T-cell (primary cell): ENCODE measurements at regions not wholly inside any gene's neighbourhood (a gene's known extent, or its start where the extent isn't known, plus 50 kb on each side); places are given as distances from the start of the nearest gene placed in this dataset.
A peak's percentile ranks its signal among the peaks of the same experiment; 100 is the strongest.

Experiments
- ATAC-seq, 4 experiments: fragments of 200-7000 bp in 3 of 4; fragments of 150-1000 bp in 1 of 4; cut with Tn5 transposase; replicated peaks in 1 of 4; 1 replicate in 3 of 4; 2 replicates in 1 of 4; pipeline ENCODE4 v1.10.0; 2021; ENCODE audit warnings: moderate library complexity in 3 of 4, mild to moderate bottlenecking in 2 of 4, moderate number of reproducible peaks in 1 of 4
- CTCF ChIA-PET, 2 donors: fragments of 300-600 bp; sonication (Branson Sonifier 250); formaldehyde crosslinking; loops; one replicate each; lab custom pipeline; 2022; ENCODE audit warnings: antibody characterized with exemption in 2 of 2; lab: Charles Lee
- POLR2A ChIA-PET, 2 donors: fragments of 300-600 bp; sonication (Branson Sonifier 250); formaldehyde crosslinking; loops; one replicate each; lab custom pipeline; 2022; ENCODE audit warnings: antibody characterized with exemption in 2 of 2; lab: Charles Lee
- DNase-seq, 35 experiments: peaks; one replicate each; pipeline versions ENCODE4 v3.0.0 to v3.0.0-alpha.2; 2013 to 2023
- H3K27ac ChIP-seq: one replicate; pipeline ENCODE4 v1.5.1; 2013; ENCODE audit warnings: low read length
- H3K27me3 ChIP-seq, 2 experiments: replicated peaks in 1 of 2; 1 replicate in 1 of 2; 2 replicates in 1 of 2; pipeline versions ENCODE4 v1.6.1 to v1.7.0; 2013; ENCODE audit warnings: low read length in 1 of 2, mixed read lengths in 1 of 2; ENCODE audit not compliant: control insufficient read depth in 2 of 2, insufficient read depth in 2 of 2; ENCODE audit errors: extremely low read depth in 1 of 2
- H3K36me3 ChIP-seq, 2 donors: 1 replicate in 1 of 2; 2 replicates in 1 of 2; pipeline versions ENCODE4 v1.6.1 to v1.7.0; 2013; ENCODE audit warnings: low read length in 1 of 2; ENCODE audit not compliant: control insufficient read depth in 2 of 2, insufficient read depth in 1 of 2; ENCODE audit errors: extremely low read depth in 1 of 2
- H3K4me1 ChIP-seq, 2 experiments: 1 replicate in 1 of 2; 2 replicates in 1 of 2; pipeline versions ENCODE4 v1.6.1 to v1.7.0; 2013; ENCODE audit warnings: low read length in 2 of 2, mixed read lengths in 1 of 2; ENCODE audit not compliant: insufficient read depth in 2 of 2, control insufficient read depth in 1 of 2; ENCODE audit errors: extremely low read depth in 1 of 2
- H3K4me3 ChIP-seq, 2 donors: 1 replicate in 1 of 2; 2 replicates in 1 of 2; pipeline versions ENCODE4 v1.5.1 to v1.7.0; 2013; ENCODE audit warnings: mild to moderate bottlenecking in 2 of 2, low read length in 1 of 2, moderate library complexity in 1 of 2; ENCODE audit not compliant: control insufficient read depth in 1 of 2; ENCODE audit errors: extremely low read depth in 1 of 2
- H3K9me3 ChIP-seq: 2 replicates; pipeline ENCODE4 v1.7.0; 2013
- H3K27ac Mint-ChIP-seq, 2 donors: one replicate each; pipeline ENCODE4 v1.8.0; 2020 to 2021; ENCODE audit warnings: mild to moderate bottlenecking in 2 of 2, mixed read lengths in 2 of 2
- H3K27me3 Mint-ChIP-seq, 2 donors: one replicate each; pipeline ENCODE4 v1.8.0; 2021 to 2022; ENCODE audit warnings: mixed read lengths in 2 of 2
- H3K36me3 Mint-ChIP-seq: one replicate; pipeline ENCODE4 v1.8.0; 2021; ENCODE audit warnings: mixed read lengths
- H3K4me1 Mint-ChIP-seq, 3 donors: one replicate each; pipeline ENCODE4 v1.8.0; 2020 to 2022; ENCODE audit warnings: mixed read lengths in 3 of 3, mild to moderate bottlenecking in 1 of 3
- H3K4me3 Mint-ChIP-seq, 3 donors: one replicate each; pipeline ENCODE4 v1.8.0; 2020 to 2022; ENCODE audit warnings: mild to moderate bottlenecking in 3 of 3, mixed read lengths in 3 of 3, moderate library complexity in 3 of 3
- H3K9me3 Mint-ChIP-seq, 3 donors: one replicate each; pipeline ENCODE4 v1.8.0; 2020 to 2022; ENCODE audit warnings: mixed read lengths in 3 of 3
- WGBS: methylation state at CpG from one replicate; pipeline ENCODE4 v1.1.5; 2013; ENCODE audit warnings: missing lambda C conversion rate; ENCODE audit not compliant: insufficient coverage; 5-methylcytosine and 5-hydroxymethylcytosine counted together

- H3K4me1 Mint-ChIP-seq: peaks cover 10 to 14% (median 12%) of the 10 kb centered on the region in 3 donors
- 2% methylated on average over 60 of the region's 61 CpGs for WGBS
- no peak overlapping the region for H3K27ac Mint-ChIP-seq
- Histone ChIP-seq H3K9me3 (no peaks in the 10 kb centered on the region), H3K4me1 (peaks cover 0 to 10% of the 10 kb centered on the region in 2 experiments), H3K27me3 (peaks cover 10 to 11% of the 10 kb centered on the region in 2 experiments), H3K36me3 (no peaks in the 10 kb centered on the region), H3K27ac (no peak overlapping the region), H3K4me3 (peak overlapping the region; percentile 59 to 93)
- peak overlapping the region; percentile 86 to 91 (median 86) for H3K4me3 Mint-ChIP-seq
- H3K27me3 Mint-ChIP-seq: peaks cover 25 to 43% of the 10 kb centered on the region in 2 donors
- POLR2A ChIA-PET: interaction anchor here in 1 of 2 donors (0.6 kb wide), 1 partner anchor 31 kb away, joined by 9 read pairs; no protein-coding TSS in a partner anchor
- no peaks in the 10 kb centered on the region for H3K9me3 Mint-ChIP-seq
- CTCF ChIA-PET: interaction anchor here (0.5 to 2.4 kb wide), 18 partner anchors 9 to 1273 kb away, joined by 3 to 14 read pairs (median 4); no protein-coding TSS in a partner anchor
- ATAC-seq (peak; percentile 91 to 92 (median 91)), DNase-seq (peak; percentile 17 to 75 (median 54))
- H3K36me3 Mint-ChIP-seq: no peaks in the 10 kb centered on the region
Measured at GRCh38 chr4:57163530-57164459, 53.6 kb upstream of the IGFBP7 start.

- Histone ChIP-seq H3K9me3 (no peaks in the 10 kb centered on the region), H3K27ac (no peak overlapping the region), H3K36me3 (no peaks in the 10 kb centered on the region), H3K4me1 (peaks cover 0 to 10% of the 10 kb centered on the region in 2 experiments), H3K4me3 (no peak overlapping the region), H3K27me3 (peaks cover 10 to 11% of the 10 kb centered on the region in 2 experiments)
- CTCF ChIA-PET: interaction anchor here (0.6 to 2.4 kb wide), 5 partner anchors 10 to 1818 kb away, joined by 4 to 14 read pairs (median 4); no protein-coding TSS in a partner anchor
- Mint-ChIP-seq H3K4me3 (peak overlapping the region in 1 of 3 donors; percentile 91), H3K27me3 (peaks cover 26 to 48% of the 10 kb centered on the region in 2 donors), H3K36me3 (no peaks in the 10 kb centered on the region), H3K27ac (no peak overlapping the region), H3K4me1 (peaks cover 10 to 14% (median 12%) of the 10 kb centered on the region in 3 donors), H3K9me3 (no peaks in the 10 kb centered on the region)
- POLR2A ChIA-PET: no interaction called here
- no peak for ATAC-seq
- no peak for DNase-seq
Measured at GRCh38 chr4:57162499-57163019, 52.4 kb upstream of the IGFBP7 start.
